Neural cell (in vitro differentiated cells): ENCODE measurements at regions not wholly inside any gene's neighbourhood (a gene's known extent, or its start where the extent isn't known, plus 50 kb on each side); places are given as distances from the start of the nearest gene placed in this dataset.

ENCODE experiments used
- H2AFZ ChIP-seq: fragments of 200-600, 300-800 bp; sonication (generic), shearing (Covaris generic); 2 replicates; pipeline ENCODE4 v1.6.0; 2014; ENCODE audit warnings: low read depth, mild to moderate bottlenecking, antibody characterized with exemption, low read length, moderate library complexity
- H3F3A ChIP-seq: fragments of 200-600 bp; shearing (Covaris generic); 2 replicates; pipeline ENCODE4 v1.6.1; 2016; ENCODE audit warnings: mild to moderate bottlenecking, moderate library complexity, mixed read lengths, antibody characterized with exemption, low read length; ENCODE audit not compliant: insufficient read depth, poor library complexity, severe bottlenecking
- H3K27ac ChIP-seq: fragments of 200-600, 300-800 bp; sonication (generic), shearing (Covaris generic); 2 replicates; pipeline ENCODE4 v1.5.1; 2014; ENCODE audit warnings: mild to moderate bottlenecking, low read length, moderate library complexity
- H3K27me3 ChIP-seq: fragments of 300-800, 200-600 bp; sonication (generic), shearing (Covaris generic); 2 replicates; pipeline ENCODE4 v1.6.0; 2014; ENCODE audit warnings: mild to moderate bottlenecking, low read depth, low read length, moderate library complexity; ENCODE audit not compliant: insufficient read depth
- H3K36me3 ChIP-seq: fragments of 300-800, 200-600 bp; sonication (generic), shearing (Covaris generic); 2 replicates; pipeline ENCODE4 v1.5.1; 2014; ENCODE audit warnings: mild to moderate bottlenecking, antibody characterized with exemption, low read length, moderate library complexity; ENCODE audit not compliant: insufficient read depth
- H3K4me2 ChIP-seq: fragments of 300-800, 200-600 bp; sonication (generic), shearing (Covaris generic); 2 replicates; pipeline ENCODE4 v1.6.0; 2014; ENCODE audit warnings: mild to moderate bottlenecking, low read length
- H3K4me3 ChIP-seq: fragments of 300-800, 200-600 bp; sonication (generic), shearing (Covaris generic); 2 replicates; pipeline ENCODE4 v1.5.1; 2014; ENCODE audit warnings: mild to moderate bottlenecking, low read length, moderate library complexity
- H3K79me2 ChIP-seq: fragments of 200-600 bp; shearing (Covaris generic); replicated peaks from 2 replicates; pipeline ENCODE4 v1.6.0; 2014; ENCODE audit warnings: mild to moderate bottlenecking, low read length, moderate library complexity; ENCODE audit not compliant: insufficient read depth
- H3K9ac ChIP-seq: fragments of 300-800, 200-600 bp; sonication (generic), shearing (Covaris generic); 2 replicates; pipeline ENCODE4 v1.6.1; 2016; ENCODE audit warnings: mild to moderate bottlenecking, low read length, mixed read lengths
- H3K9me2 ChIP-seq: fragments of 200-600 bp; shearing (Covaris generic); 2 replicates; pipeline ENCODE4 v1.6.1; 2016; ENCODE audit warnings: mild to moderate bottlenecking, low read length, mixed read lengths; ENCODE audit not compliant: insufficient read depth
- H3K9me3 ChIP-seq: fragments of 200-600, 300-800 bp; sonication (generic), shearing (Covaris generic); 2 replicates; pipeline ENCODE4 v1.6.1; 2016; ENCODE audit warnings: mild to moderate bottlenecking, mixed run types, low read length, moderate library complexity, mixed read lengths
- H4K20me1 ChIP-seq: fragments of 200-600 bp; shearing (Covaris generic); 2 replicates; pipeline ENCODE4 v1.6.1; 2016; ENCODE audit warnings: mild to moderate bottlenecking, mixed run types; ENCODE audit not compliant: insufficient read depth
- CTCF ChIP-seq: fragments of 450-650 bp; IDR thresholded peaks from 2 replicates; pipeline ENCODE4 v1.5.1; 2014; ENCODE audit warnings: antibody characterized with exemption, mild to moderate bottlenecking, moderate library complexity; ENCODE audit not compliant: poor library complexity, severe bottlenecking
- EP300 ChIP-seq: fragments of 450-650 bp; conservative IDR thresholded peaks from 2 replicates; pipeline ENCODE4 v1.6.1; 2014; ENCODE audit warnings: antibody characterized with exemption, mild to moderate bottlenecking, moderate library complexity; ENCODE audit not compliant: poor library complexity, severe bottlenecking
- EZH2 ChIP-seq: fragments of 200-600, 300-800 bp; shearing (Covaris generic), sonication (generic); IDR thresholded peaks from 2 replicates; pipeline ENCODE4 v1.6.1; 2014; ENCODE audit warnings: antibody characterized with exemption, low read length, borderline replicate concordance, mild to moderate bottlenecking; ENCODE audit not compliant: insufficient read depth, poor library complexity, severe bottlenecking
- POLR2AphosphoS5 ChIP-seq: IDR thresholded peaks from 2 replicates; pipeline ENCODE4 v1.6.1; 2012
- REST ChIP-seq: IDR thresholded peaks from 2 replicates; pipeline ENCODE4 v1.6.1; 2012; ENCODE audit warnings: borderline replicate concordance
- SMC3 ChIP-seq: fragments of 450-650 bp; conservative IDR thresholded peaks from 2 replicates; pipeline ENCODE4 v1.6.1; 2014; ENCODE audit warnings: antibody characterized with exemption, mild to moderate bottlenecking, moderate library complexity; ENCODE audit not compliant: poor library complexity
- TAF1 ChIP-seq: IDR thresholded peaks from 2 replicates; pipeline ENCODE4 v1.6.1; 2012; ENCODE audit warnings: low read depth

- H3K27me3 ChIP-seq = peaks cover 92% of the 10 kb centered on the region
Observed at GRCh38 chr11:16610738-16611388, 127.6 kb upstream of the C11orf58 start.

GRCh38 chr11:16610213-16610737 lies 128.2 kb upstream of the C11orf58 start:
- H3K4me3 ChIP-seq = no peak overlapping the region
- no peaks in the 10 kb centered on the region for H3K9me3 ChIP-seq
- peaks cover 97% of the 10 kb centered on the region for H3K27me3 ChIP-seq
- H4K20me1 ChIP-seq = no peaks in the 10 kb centered on the region
- no peaks in the 10 kb centered on the region for H3K36me3 ChIP-seq
- no peak overlapping the region for H2AFZ ChIP-seq
- H3K9ac ChIP-seq = no peak overlapping the region
- H3K27ac ChIP-seq = no peak overlapping the region
- no peak overlapping the region for H3K4me2 ChIP-seq
- peaks cover 6% of the 10 kb centered on the region for H3F3A ChIP-seq
- peaks cover 5% of the 10 kb centered on the region for H3K79me2 ChIP-seq
- no peaks in the 10 kb centered on the region for H3K9me2 ChIP-seq
- TF ChIP-seq CTCF = no peak
- TF ChIP-seq POLR2AphosphoS5 = no peak
- TF ChIP-seq EP300 = no peak
- no peak for TF ChIP-seq EZH2
- no peak for TF ChIP-seq REST
- TF ChIP-seq SMC3 = no peak

More at GRCh38 chr11:16610738-16611388, 127.6 kb upstream of the C11orf58 start:
- H3K9ac ChIP-seq = no peak overlapping the region
- H3K9me2 ChIP-seq = no peaks in the 10 kb centered on the region
- H3K36me3 ChIP-seq = no peaks in the 10 kb centered on the region
- no peaks in the 10 kb centered on the region for H3K9me3 ChIP-seq
- no peak overlapping the region for H3K4me3 ChIP-seq
- H3K79me2 ChIP-seq = peaks cover 5% of the 10 kb centered on the region
- TF ChIP-seq TAF1 (no peak), CTCF (no peak), SMC3 (no peak), REST (no peak)
- H3K27ac ChIP-seq = no peak overlapping the region
- no peaks in the 10 kb centered on the region for H4K20me1 ChIP-seq
- no peak overlapping the region for H2AFZ ChIP-seq
- peaks cover 6% of the 10 kb centered on the region for H3F3A ChIP-seq
- H3K4me2 ChIP-seq = no peak overlapping the region
